Epithelial cell of esophagus (primary cell): ENCODE measurements at regions not wholly inside any gene's neighbourhood (a gene's known extent, or its start where the extent isn't known, plus 50 kb on each side); places are given as distances from the start of the nearest gene placed in this dataset.

Experiments used
- DNase-seq: peaks from one replicate; pipeline ENCODE4 v3.0.0; 2010; ENCODE audit warnings: low read depth
- H3K4me3 ChIP-seq: 2 replicates; pipeline ENCODE4 v1.5.1; 2011; ENCODE audit warnings: mild to moderate bottlenecking, low read length, control low read depth
- TF ChIP-seq, protein P1 (sequence below): IDR thresholded peaks from 2 replicates; pipeline ENCODE4 v1.5.1; 2011; ENCODE audit warnings: low read depth, mild to moderate bottlenecking, low read length, control low read depth, inconsistent platforms; ENCODE audit not compliant: insufficient read depth; ENCODE audit errors: missing control alignments

DNA sequence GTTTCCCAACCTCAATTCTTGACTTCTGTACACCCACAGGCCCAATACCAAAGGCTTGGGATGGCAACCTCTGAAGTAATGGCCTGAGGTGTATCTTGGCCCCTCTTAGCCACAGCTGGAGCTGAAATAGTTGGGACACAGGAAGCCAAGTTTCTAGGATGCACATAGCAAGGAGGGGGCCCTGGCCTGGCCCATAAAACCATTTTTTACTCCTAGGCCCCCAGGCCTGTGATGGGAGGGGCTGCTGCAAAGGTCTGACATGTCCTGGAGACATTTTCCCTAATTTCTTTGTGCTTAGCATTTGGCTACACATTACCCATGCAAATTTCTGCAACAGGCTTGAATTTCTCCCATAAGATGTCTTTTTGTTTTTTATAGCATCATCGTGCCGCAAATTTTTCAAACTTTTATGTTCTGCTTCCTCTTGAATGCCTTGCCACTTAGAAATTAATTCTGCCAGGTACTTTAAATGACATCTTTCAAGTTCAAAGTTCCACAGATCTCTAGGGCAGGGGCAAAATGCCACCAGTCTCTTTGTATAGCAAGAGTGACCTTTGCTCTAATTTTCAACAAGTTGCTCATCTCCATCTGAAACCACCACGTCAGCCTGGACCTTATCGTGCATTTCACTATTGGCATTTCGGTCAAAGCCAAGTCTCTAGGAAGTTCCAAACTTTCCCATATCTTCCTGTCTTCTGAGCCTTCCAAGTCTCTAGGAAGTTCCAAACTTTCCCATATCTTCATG lies 490.8 kb downstream of the IPMK start:
- TF ChIP-seq, protein P1, sequence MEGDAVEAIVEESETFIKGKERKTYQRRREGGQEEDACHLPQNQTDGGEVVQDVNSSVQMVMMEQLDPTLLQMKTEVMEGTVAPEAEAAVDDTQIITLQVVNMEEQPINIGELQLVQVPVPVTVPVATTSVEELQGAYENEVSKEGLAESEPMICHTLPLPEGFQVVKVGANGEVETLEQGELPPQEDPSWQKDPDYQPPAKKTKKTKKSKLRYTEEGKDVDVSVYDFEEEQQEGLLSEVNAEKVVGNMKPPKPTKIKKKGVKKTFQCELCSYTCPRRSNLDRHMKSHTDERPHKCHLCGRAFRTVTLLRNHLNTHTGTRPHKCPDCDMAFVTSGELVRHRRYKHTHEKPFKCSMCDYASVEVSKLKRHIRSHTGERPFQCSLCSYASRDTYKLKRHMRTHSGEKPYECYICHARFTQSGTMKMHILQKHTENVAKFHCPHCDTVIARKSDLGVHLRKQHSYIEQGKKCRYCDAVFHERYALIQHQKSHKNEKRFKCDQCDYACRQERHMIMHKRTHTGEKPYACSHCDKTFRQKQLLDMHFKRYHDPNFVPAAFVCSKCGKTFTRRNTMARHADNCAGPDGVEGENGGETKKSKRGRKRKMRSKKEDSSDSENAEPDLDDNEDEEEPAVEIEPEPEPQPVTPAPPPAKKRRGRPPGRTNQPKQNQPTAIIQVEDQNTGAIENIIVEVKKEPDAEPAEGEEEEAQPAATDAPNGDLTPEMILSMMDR, result no peak
- no peak for DNase-seq
- no peak overlapping the region for H3K4me3 ChIP-seq

DNA sequence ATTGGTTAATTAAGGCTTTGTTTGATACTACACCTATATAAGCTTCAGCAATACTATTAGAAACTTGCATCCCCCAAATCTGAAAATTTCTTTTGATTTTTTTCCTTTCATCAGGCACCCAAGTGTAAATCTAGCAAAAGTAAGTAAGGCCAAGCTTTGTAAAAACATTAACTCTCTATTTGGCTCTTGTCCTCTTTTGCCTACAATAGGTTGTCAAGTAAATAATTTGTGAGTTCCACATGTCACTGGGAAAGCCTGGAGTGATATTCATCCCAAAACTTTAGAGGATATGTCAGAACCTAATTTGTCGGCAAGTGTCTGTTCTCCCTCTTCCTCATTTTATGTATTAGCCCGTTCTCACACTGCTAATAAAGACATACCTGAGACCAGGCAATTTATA lies 492.4 kb downstream of the IPMK start:
- H3K4me3 ChIP-seq, result no peak overlapping the region

DNA sequence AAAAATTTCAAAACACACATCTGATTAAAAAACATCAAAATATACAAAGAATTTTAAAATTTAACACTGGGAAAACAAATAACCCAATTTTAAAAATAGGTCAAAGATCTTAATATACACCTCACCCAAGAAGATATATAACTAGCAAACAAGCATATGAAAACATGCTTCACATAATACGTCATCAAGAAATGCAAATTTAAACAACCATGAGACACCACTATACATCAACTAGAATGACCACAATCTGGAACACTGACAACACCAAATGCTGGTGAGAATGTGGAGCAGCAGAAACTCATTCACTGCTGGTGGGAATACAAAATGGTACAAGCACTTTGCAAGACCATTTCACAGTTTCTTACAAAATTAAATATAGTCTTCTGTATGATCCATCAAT lies 498.4 kb downstream of the IPMK start:
- no peak overlapping the region for H3K4me3 ChIP-seq
- TF ChIP-seq, protein P1, result no peak
- no peak for DNase-seq

More for the DNA sequence above, 492.4 kb downstream of the IPMK start:
- TF ChIP-seq, protein P1, result no peak
- DNase-seq, result no peak

DNA sequence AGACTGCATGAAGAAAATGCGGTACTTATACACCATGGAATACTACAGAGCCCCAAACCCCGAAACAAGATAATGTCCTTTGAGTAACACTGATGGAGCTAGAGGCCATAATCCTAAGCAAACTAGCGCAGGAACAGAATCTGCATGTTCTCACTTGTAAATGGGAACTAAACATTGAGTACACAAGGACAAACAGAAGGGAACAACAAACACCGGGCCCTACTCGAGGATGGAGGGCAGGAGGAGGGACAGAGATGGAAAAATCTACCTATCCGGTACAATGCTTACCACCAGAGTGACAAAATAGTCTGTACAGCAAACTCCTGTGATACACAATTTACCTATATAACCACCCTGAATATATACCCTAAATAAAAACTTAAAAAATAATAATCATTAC lies 507.9 kb downstream of the IPMK start:
- H3K4me3 ChIP-seq, result no peak overlapping the region
- TF ChIP-seq, protein P1, result no peak
- no peak for DNase-seq

DNA sequence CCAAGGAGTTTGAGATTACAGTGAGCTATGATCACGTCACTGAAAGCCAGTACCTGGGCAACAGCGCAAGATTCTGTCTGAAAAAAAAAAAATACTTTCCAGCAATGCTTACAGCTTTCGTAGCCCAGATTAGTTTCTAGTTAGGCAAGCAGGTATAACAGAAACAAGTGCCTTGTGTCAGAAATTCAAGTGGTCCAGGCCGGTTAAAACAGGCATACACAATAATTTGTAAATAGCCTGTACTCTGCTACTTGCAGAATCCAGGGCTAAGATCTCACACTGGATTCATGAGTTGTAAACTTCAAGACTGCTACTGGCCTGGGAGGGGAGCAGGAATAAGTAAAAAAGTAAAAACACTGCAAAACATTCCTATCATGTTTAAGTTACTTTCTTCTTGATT lies 512.9 kb downstream of the IPMK start:
- TF ChIP-seq, protein P1, result no peak
- DNase-seq, result no peak
- no peak overlapping the region for H3K4me3 ChIP-seq

DNA sequence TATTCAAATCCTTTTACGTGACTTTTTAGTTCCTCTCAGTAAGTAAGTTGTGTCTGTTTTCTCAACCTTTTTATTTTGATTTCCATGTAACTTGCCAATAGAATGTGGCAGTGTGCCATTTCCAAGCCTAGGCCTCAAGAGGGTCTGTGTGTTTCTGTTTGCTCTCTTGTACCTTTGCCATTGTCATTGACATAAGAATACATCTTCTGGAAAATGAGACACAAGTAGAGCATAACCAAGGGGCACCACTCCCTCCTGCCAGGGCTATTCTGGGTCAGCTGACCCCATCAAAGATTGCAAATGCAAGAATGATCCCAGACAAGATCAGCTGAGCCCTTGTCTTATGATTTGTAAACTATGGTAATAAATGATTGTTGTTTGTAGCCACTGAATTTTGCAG lies 524.0 kb downstream of the IPMK start:
- TF ChIP-seq, protein P1, result no peak
- no peak for DNase-seq
- H3K4me3 ChIP-seq, result no peak overlapping the region

DNA sequence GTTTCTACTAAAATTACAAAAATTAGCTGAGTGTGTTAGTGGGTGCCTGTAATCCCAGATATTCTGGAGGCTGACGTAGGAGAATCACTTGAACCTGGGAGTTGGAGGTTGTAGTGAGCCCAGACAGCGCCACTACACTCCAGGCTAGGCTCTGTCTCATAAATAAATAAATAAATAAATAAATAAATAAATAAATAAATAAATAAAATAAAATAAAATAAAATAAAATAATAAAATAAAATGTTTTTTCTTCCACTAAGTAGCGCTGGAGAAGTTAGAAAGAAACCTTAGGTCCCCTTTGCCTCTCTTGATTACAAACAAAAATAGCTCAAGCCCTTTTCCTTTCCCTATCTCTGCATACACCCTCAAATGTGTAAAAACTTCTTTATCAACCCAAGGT lies 525.9 kb downstream of the IPMK start:
- DNase-seq, result no peak
- TF ChIP-seq, protein P1, result no peak
- no peak overlapping the region for H3K4me3 ChIP-seq
